Cardiac muscle cell (in vitro differentiated cells and primary cell): ENCODE measurements at regions not wholly inside any gene's neighbourhood (a gene's known extent, or its start where the extent isn't known, plus 50 kb on each side); places are given as distances from the start of the nearest gene placed in this dataset.
"Not testable (repeated sequence)": the region's sequence is repeated elsewhere in the genome, so short reads cannot be mapped to it uniquely, and the experiment has no call there.

Experiments
- DNase-seq, 2 donors: peaks; one replicate each; pipeline versions ENCODE4 v3.0.0 to v3.0.0-alpha.2; 2010 to 2017; ENCODE audit warnings: low read depth in 1 of 2, low spot score in 1 of 2
- H3K27ac ChIP-seq: fragments of 200-600 bp; sonication (generic); 2 replicates; pipeline ENCODE4 v1.5.1; 2016
- H3K27me3 ChIP-seq: fragments of 200-600 bp; sonication (generic); 2 replicates; pipeline ENCODE4 v1.6.0; 2016; ENCODE audit warnings: control low read depth
- H3K36me3 ChIP-seq: fragments of 200-600 bp; sonication (generic); 2 replicates; pipeline ENCODE4 v1.5.1; 2016; ENCODE audit warnings: control low read depth
- H3K4me1 ChIP-seq: fragments of 200-600 bp; sonication (generic); 2 replicates; pipeline ENCODE4 v1.8.1; 2017; ENCODE audit warnings: low read depth, mild to moderate bottlenecking, mixed run types
- H3K4me3 ChIP-seq: fragments of 200-600 bp; sonication (generic); 2 replicates; pipeline ENCODE4 v1.5.1; 2016; ENCODE audit warnings: mild to moderate bottlenecking
- H3K9me3 ChIP-seq: fragments of 200-600 bp; sonication (generic); 2 replicates; pipeline ENCODE4 v1.5.1; 2017; ENCODE audit warnings: low read depth, mild to moderate bottlenecking, control low read depth
- TF ChIP-seq, protein P1 (sequence below): IDR thresholded peaks from 2 replicates; pipeline ENCODE4 v1.5.1; 2012; ENCODE audit warnings: low read depth, mild to moderate bottlenecking, low read length

- H3K4me1 ChIP-seq = no peaks in the 10 kb centered on the region
- TF ChIP-seq, protein P1, sequence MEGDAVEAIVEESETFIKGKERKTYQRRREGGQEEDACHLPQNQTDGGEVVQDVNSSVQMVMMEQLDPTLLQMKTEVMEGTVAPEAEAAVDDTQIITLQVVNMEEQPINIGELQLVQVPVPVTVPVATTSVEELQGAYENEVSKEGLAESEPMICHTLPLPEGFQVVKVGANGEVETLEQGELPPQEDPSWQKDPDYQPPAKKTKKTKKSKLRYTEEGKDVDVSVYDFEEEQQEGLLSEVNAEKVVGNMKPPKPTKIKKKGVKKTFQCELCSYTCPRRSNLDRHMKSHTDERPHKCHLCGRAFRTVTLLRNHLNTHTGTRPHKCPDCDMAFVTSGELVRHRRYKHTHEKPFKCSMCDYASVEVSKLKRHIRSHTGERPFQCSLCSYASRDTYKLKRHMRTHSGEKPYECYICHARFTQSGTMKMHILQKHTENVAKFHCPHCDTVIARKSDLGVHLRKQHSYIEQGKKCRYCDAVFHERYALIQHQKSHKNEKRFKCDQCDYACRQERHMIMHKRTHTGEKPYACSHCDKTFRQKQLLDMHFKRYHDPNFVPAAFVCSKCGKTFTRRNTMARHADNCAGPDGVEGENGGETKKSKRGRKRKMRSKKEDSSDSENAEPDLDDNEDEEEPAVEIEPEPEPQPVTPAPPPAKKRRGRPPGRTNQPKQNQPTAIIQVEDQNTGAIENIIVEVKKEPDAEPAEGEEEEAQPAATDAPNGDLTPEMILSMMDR = no peak
- no peaks in the 10 kb centered on the region for H3K36me3 ChIP-seq
- H3K27me3 ChIP-seq = no peaks in the 10 kb centered on the region
- H3K27ac ChIP-seq = no peak overlapping the region
- H3K9me3 ChIP-seq = no peaks in the 10 kb centered on the region
- no peak for DNase-seq
- no peak overlapping the region for H3K4me3 ChIP-seq
Measured at GRCh38 chr2:236353594-236353942, 89.4 kb upstream of the ASB18 start.

GRCh38 chr2:236354056-236354940 lies 90.1 kb upstream of the ASB18 start:
- TF ChIP-seq, protein P1 = no peak
- Histone ChIP-seq H3K4me1 (no peaks in the 10 kb centered on the region), H3K36me3 (no peaks in the 10 kb centered on the region), H3K27me3 (no peaks in the 10 kb centered on the region), H3K27ac (no peak overlapping the region), H3K4me3 (no peak overlapping the region), H3K9me3 (no peaks in the 10 kb centered on the region)
- no peak for DNase-seq

GRCh38 chr2:236354973-236355595 lies 90.9 kb upstream of the ASB18 start:
- TF ChIP-seq, protein P1 = no peak
- Histone ChIP-seq H3K4me1 (no peaks in the 10 kb centered on the region), H3K9me3 (no peaks in the 10 kb centered on the region), H3K4me3 (no peak overlapping the region), H3K27me3 (no peaks in the 10 kb centered on the region), H3K27ac (no peak overlapping the region), H3K36me3 (no peaks in the 10 kb centered on the region)
- no peak for DNase-seq

GRCh38 chr2:236355911-236356310 lies 91.7 kb upstream of the ASB18 start:
- TF ChIP-seq, protein P1 = no peak
- H3K9me3 ChIP-seq = no peaks in the 10 kb centered on the region
- no peaks in the 10 kb centered on the region for H3K27me3 ChIP-seq
- no peak for DNase-seq
- H3K4me1 ChIP-seq = no peaks in the 10 kb centered on the region
- H3K27ac ChIP-seq = no peak overlapping the region
- no peaks in the 10 kb centered on the region for H3K36me3 ChIP-seq
- H3K4me3 ChIP-seq = no peak overlapping the region

DNA sequence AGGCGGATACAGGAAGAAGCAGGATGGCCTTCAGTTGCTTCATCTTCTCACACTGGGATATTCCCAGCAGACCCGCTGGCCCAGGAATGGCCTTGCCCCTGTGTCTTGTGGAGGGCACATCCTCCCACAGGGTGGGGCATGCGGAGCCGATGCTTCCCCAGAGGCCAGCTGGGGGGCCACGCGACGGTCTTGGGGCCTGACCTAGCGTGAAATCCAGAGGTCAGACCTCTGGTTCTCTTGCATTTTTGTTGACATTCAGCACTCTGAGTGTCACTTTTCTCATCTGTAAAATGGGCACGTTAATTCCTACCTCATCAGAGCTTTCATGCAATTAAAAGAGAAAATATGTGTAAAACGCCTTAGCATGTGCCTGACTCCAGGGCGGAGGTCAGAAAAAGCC lies 92.1 kb upstream of the ASB18 start:
- H3K4me1 ChIP-seq, H3K4me3 ChIP-seq, H3K36me3 ChIP-seq, H3K27ac ChIP-seq, DNase-seq, H3K27me3 ChIP-seq, H3K9me3 ChIP-seq: not testable (repeated sequence)

- H3K4me1 ChIP-seq, H3K4me3 ChIP-seq, H3K27me3 ChIP-seq, DNase-seq, H3K9me3 ChIP-seq, H3K27ac ChIP-seq, H3K36me3 ChIP-seq: not testable (repeated sequence)
Measured at GRCh38 chr2:236358482-236358881, 94.3 kb upstream of the ASB18 start.
